K562 (cell line): ENCODE measurements at regions not wholly inside any gene's neighbourhood (a gene's known extent, or its start where the extent isn't known, plus 50 kb on each side); places are given as distances from the start of the nearest gene placed in this dataset.

Source experiments
- CTCF ChIP-seq, 3 experiments: IDR thresholded peaks in 2 of 3; conservative IDR thresholded peaks in 1 of 3; 2 replicates each; pipeline ENCODE4 v1.5.1; 2011 to 2012; ENCODE audit warnings: low read length in 3 of 3, mild to moderate bottlenecking in 3 of 3, control low read depth in 2 of 3, improper control_type of control experiment in 1 of 3, inconsistent platforms in 1 of 3, low read depth in 1 of 3, mixed read lengths in 1 of 3, moderate library complexity in 1 of 3; ENCODE audit not compliant: insufficient read depth in 2 of 3
- EHMT2 ChIP-seq: fragments of 450-650 bp; IDR thresholded peaks from 2 replicates; pipeline ENCODE4 v1.6.1; 2018; ENCODE audit warnings: antibody characterized with exemption
- EZH2 ChIP-seq: IDR thresholded peaks from 2 replicates; pipeline ENCODE4 v1.6.1; 2012; ENCODE audit warnings: low read depth, mild to moderate bottlenecking, inconsistent platforms, low read length, borderline replicate concordance
- FOXK2 ChIP-seq, 2 experiments: fragments of 450-650 bp; IDR thresholded peaks in 1 of 2; conservative IDR thresholded peaks in 1 of 2; 2 replicates each; pipeline ENCODE4 v1.6.1; 2016; ENCODE audit warnings: low read depth in 2 of 2, mild to moderate bottlenecking in 1 of 2
- PHF21A ChIP-seq: fragments of 450-650 bp; IDR thresholded peaks from 2 replicates; pipeline ENCODE4 v1.6.1; 2017; ENCODE audit warnings: low read depth, borderline replicate concordance
- USF2 ChIP-seq: sonication (generic); formaldehyde crosslinking; IDR thresholded peaks from 2 replicates; pipeline ENCODE4 v1.5.0; 2020; ENCODE audit warnings: missing genetic modification reagents
- YY1 ChIP-seq, 3 experiments: IDR thresholded peaks; 2 replicates each; pipeline ENCODE4 v1.6.1; 2011; ENCODE audit warnings: low read length in 2 of 3, mild to moderate bottlenecking in 2 of 3, moderate library complexity in 2 of 3, borderline replicate concordance in 1 of 3, control low read depth in 1 of 3, low read depth in 1 of 3; ENCODE audit not compliant: insufficient read depth in 3 of 3, insufficient replicate concordance in 2 of 3, control insufficient read depth in 1 of 3, insufficient read length in 1 of 3; ENCODE audit errors: extremely low read depth in 1 of 3
- ZBTB40 ChIP-seq, 2 experiments: fragments of 450-650 bp in 1 of 2; sonication (generic) in 1 of 2; formaldehyde crosslinking in 1 of 2; IDR thresholded peaks; 2 replicates each; pipeline versions ENCODE4 v1.7.1 to v1.9.0; 2016 to 2022; ENCODE audit warnings: inconsistent platforms in 1 of 2, mild to moderate bottlenecking in 1 of 2, missing genetic modification reagents in 1 of 2
- ZNF384 ChIP-seq: IDR thresholded peaks from 2 replicates; pipeline ENCODE4 v1.6.1; 2012; ENCODE audit warnings: low read depth, low read length, improper control_type of control experiment
- ZNF444 ChIP-seq: fragments of 250-450 bp; sonication (Bioruptor Pico); IDR thresholded peaks from 2 replicates; pipeline ENCODE4 v1.4.0; 2020; ENCODE audit warnings: mild to moderate bottlenecking, moderate library complexity
- ZNF449 ChIP-seq: fragments of 250-450 bp; sonication (Bioruptor Pico); IDR thresholded peaks from 2 replicates; pipeline ENCODE4 v1.8.0; 2022; ENCODE audit warnings: moderate library complexity, mild to moderate bottlenecking, inconsistent platforms

- TF ChIP-seq ZNF384, result no peak
- no peak for TF ChIP-seq USF2 (CRISPR knock-in tag)
- TF ChIP-seq ZNF444 (CRISPR knock-in tag), result no peak
- TF ChIP-seq EZH2, result no peak
- no peak for TF ChIP-seq ZNF449 (CRISPR knock-in tag)
- no peak for TF ChIP-seq CTCF (IDR thresholded peaks at IDR 0.05 in 2 of 3, conservative IDR thresholded peaks at IDR 0.05 in 1 of 3; ENCODE audit: insufficient read depth in 2 of 3, low read depth in 1 of 3, low read length in 3 of 3)
- TF ChIP-seq ZBTB40 (IDR thresholded peaks at IDR 0.05), result no peak
- no peak for TF ChIP-seq ZBTB40 (CRISPR knock-in tag; IDR thresholded peaks at IDR 0.05)
- no peak for TF ChIP-seq FOXK2 (conservative IDR thresholded peaks at IDR 0.05 in 1 of 2, IDR thresholded peaks at IDR 0.05 in 1 of 2; ENCODE audit: low read depth in 2 of 2)
- no peak for TF ChIP-seq PHF21A
- TF ChIP-seq YY1 (IDR thresholded peaks at IDR 0.05; ENCODE audit: borderline replicate concordance in 1 of 3, control insufficient read depth in 1 of 3, extremely low read depth in 1 of 3, insufficient read depth in 3 of 3, insufficient read length in 1 of 3, insufficient replicate concordance in 2 of 3, low read depth in 1 of 3, low read length in 2 of 3), result no peak
- TF ChIP-seq EHMT2, result no peak
These were observed 121.7 kb upstream of the HCCS start for GRCh38 chrX:10989386-10989785.
